HepG2 (cell line): ENCODE measurements at regions not wholly inside any gene's neighbourhood (a gene's known extent, or its start where the extent isn't known, plus 50 kb on each side); places are given as distances from the start of the nearest gene placed in this dataset.
"Not testable (repeated sequence)": the region's sequence is repeated elsewhere in the genome, so short reads cannot be mapped to it uniquely, and the experiment has no call there.

Experiments used
- ATAC-seq: fragments of 200-7000 bp; cut with Tn5 transposase; 3 replicates; pipeline ENCODE4 v1.9.1; 2020; ENCODE audit warnings: mild to moderate bottlenecking, moderate library complexity
- BruUV-seq: library from RNA; stranded (reverse); fragments of 400-500 nt; replicated peaks from 2 replicates; lab custom pipeline; 2021; lab: Mats Ljungman, UMichigan
- CTCF ChIA-PET: fragments of 300-600 bp; formaldehyde crosslinking; extraction: SDS; loops from one replicate; lab custom pipeline; 2021; ENCODE audit warnings: low total read pairs, inconsistent platforms, low intra/inter-chr PET ratio; lab: Yijun Ruan, JAX
- POLR2A ChIA-PET: fragments of 350-600 bp; sonication (Branson Sonifier 250); formaldehyde crosslinking; loops from one replicate; lab custom pipeline; 2020; ENCODE audit warnings: antibody characterized with exemption, inconsistent platforms; lab: Yijun Ruan, JAX
- DNase-seq: peaks from one replicate; pipeline ENCODE4 v3.0.0-alpha.2; 2015; ENCODE audit warnings: low spot score
- FAIRE-seq: peaks from 3 replicates; lab custom pipeline; 2011; peaks lifted over from hg19 to GRCh38; lab: Jason Lieb, UNC
- H2AFZ ChIP-seq: one replicate; pipeline ENCODE4 v1.6.1; 2011; ENCODE audit warnings: low read length, inconsistent platforms
- H3K27ac ChIP-seq: fragments of 300-600 bp; 3 replicates; pipeline ENCODE4 v1.8.0; 2011; ENCODE audit warnings: mixed run types, mild to moderate bottlenecking, mixed read lengths, low read length, inconsistent platforms; ENCODE audit not compliant: insufficient read depth; ENCODE audit errors: extremely low read length
- H3K27me3 ChIP-seq, 2 experiments: fragments of 200-600 bp in 1 of 2; 2 replicates in 1 of 2; 3 replicates in 1 of 2; pipeline versions ENCODE4 v1.6.0 to v1.8.0; 2011; ENCODE audit warnings: low read length in 2 of 2, mild to moderate bottlenecking in 2 of 2, moderate library complexity in 2 of 2, inconsistent platforms in 1 of 2; ENCODE audit not compliant: insufficient read depth in 2 of 2, control insufficient read depth in 1 of 2
- H3K36me3 ChIP-seq, 2 experiments: fragments of 200-600 bp in 1 of 2; replicated peaks in 1 of 2; 2 replicates in 1 of 2; 3 replicates in 1 of 2; pipeline versions ENCODE4 v1.5.1 to v1.8.0; 2011; ENCODE audit warnings: low read length in 2 of 2, inconsistent platforms in 1 of 2; ENCODE audit not compliant: insufficient read depth in 2 of 2, control insufficient read depth in 1 of 2
- H3K4me1 ChIP-seq: 2 replicates; pipeline ENCODE4 v1.5.1; 2012; ENCODE audit warnings: low read length, inconsistent platforms; ENCODE audit not compliant: insufficient read depth
- H3K4me2 ChIP-seq: 2 replicates; pipeline ENCODE4 v1.6.0; 2011; ENCODE audit warnings: low read depth, low read length, inconsistent platforms
- H3K4me3 ChIP-seq, 3 experiments: fragments of 200-600 bp in 1 of 3; sonication (generic), shearing (Covaris generic) in 1 of 3; replicated peaks in 1 of 3; 2 replicates each; pipeline ENCODE4 v1.5.1; 2011 to 2016; ENCODE audit warnings: low read length in 3 of 3, inconsistent platforms in 2 of 3, low read depth in 2 of 3, mild to moderate bottlenecking in 2 of 3, control low read depth in 1 of 3, mixed read lengths in 1 of 3; ENCODE audit not compliant: insufficient read depth in 1 of 3
- H3K79me2 ChIP-seq: one replicate; pipeline ENCODE4 v1.6.1; 2011; ENCODE audit warnings: low read length, inconsistent platforms; ENCODE audit not compliant: insufficient read depth
- H3K9ac ChIP-seq: 2 replicates; pipeline ENCODE4 v1.6.0; 2011; ENCODE audit warnings: mild to moderate bottlenecking, low read depth, low read length, inconsistent platforms; ENCODE audit not compliant: insufficient read depth
- H3K9me3 ChIP-seq: 2 replicates; pipeline ENCODE4 v1.5.1; 2012; ENCODE audit warnings: mild to moderate bottlenecking, low read length
- H4K20me1 ChIP-seq: 2 replicates; pipeline ENCODE4 v1.6.0; 2011; ENCODE audit warnings: inconsistent platforms, mild to moderate bottlenecking, low read length, moderate library complexity; ENCODE audit not compliant: insufficient read depth
- RAD21 ChIP-seq: fragments of 450-650 bp; formaldehyde crosslinking; IDR thresholded peaks from 2 replicates; pipeline ENCODE4 v1.5.0; 2020; ENCODE audit warnings: mild to moderate bottlenecking
- REST ChIP-seq, 2 experiments: IDR thresholded peaks; 2 replicates each; pipeline ENCODE4 v1.6.1; 2011 to 2012; ENCODE audit warnings: low read length in 2 of 2, borderline replicate concordance in 1 of 2, low read depth in 1 of 2, mild to moderate bottlenecking in 1 of 2, moderate library complexity in 1 of 2
- SAFB2 ChIP-seq: sonication (generic); formaldehyde crosslinking; IDR thresholded peaks from 2 replicates; pipeline ENCODE4 v1.5.1; 2020; ENCODE audit warnings: missing genetic modification reagents, low read depth, mild to moderate bottlenecking, borderline replicate concordance
- ZNF20 ChIP-seq: sonication (generic); formaldehyde crosslinking; IDR thresholded peaks from 2 replicates; pipeline ENCODE4 v1.4.0; 2020; ENCODE audit warnings: mild to moderate bottlenecking, moderate library complexity, missing genetic modification reagents
- WGBS: methylation state at CpG from one replicate; pipeline ENCODE4 v1.1.6; 2017; ENCODE audit warnings: low lambda C conversion rate; 5-methylcytosine and 5-hydroxymethylcytosine counted together
- in situ Hi-C: cut with HindIII; loops from 2 replicates; pipeline ENCODE4 v1.10.0; 2017; ENCODE audit warnings: low pct_unique_long_range_greater_than_20kb; ENCODE audit not compliant: extremely low pct_ligation_motif_present
- intact Hi-C: fragments of 100-400 bp; cut with micrococcal nuclease; formaldehyde crosslinking; loops from one replicate; pipeline ENCODE4 v1.10.0; 2022; ENCODE audit not compliant: unreplicated experiment

- TF ChIP-seq REST (IDR thresholded peaks at IDR 0.05; ENCODE audit: borderline replicate concordance in 1 of 2, low read depth in 1 of 2, low read length in 2 of 2) (no peak), RAD21 (CRISPR knock-in tag) (no peak), ZNF20 (CRISPR knock-in tag) (no peak), SAFB2 (CRISPR knock-in tag) (no peak)
Measured at GRCh38 chr2:126954831-126955230, 56.1 kb downstream of the TEX51 start (continued).

- H3K4me2 ChIP-seq, DNase-seq, FAIRE-seq, H3K79me2 ChIP-seq, H4K20me1 ChIP-seq, H3K27ac ChIP-seq, ATAC-seq, H3K9ac ChIP-seq, CTCF ChIA-PET, H3K27me3 ChIP-seq, intact Hi-C loops, H3K9me3 ChIP-seq, H3K36me3 ChIP-seq, H3K4me1 ChIP-seq, POLR2A ChIA-PET, BruUV-seq, H2AFZ ChIP-seq, in situ Hi-C loops, H3K4me3 ChIP-seq: not testable (repeated sequence)
- WGBS: 4% methylated on average over 4 of the region's 4 CpGs
Measured at GRCh38 chr2:126956773-126957172, 58.1 kb downstream of the TEX51 start.
